ENCODE measurements at regions not wholly inside any gene's neighbourhood (a gene's known extent, or its start where the extent isn't known, plus 50 kb on each side); places are given as distances from the start of the nearest gene placed in this dataset.

DNA sequence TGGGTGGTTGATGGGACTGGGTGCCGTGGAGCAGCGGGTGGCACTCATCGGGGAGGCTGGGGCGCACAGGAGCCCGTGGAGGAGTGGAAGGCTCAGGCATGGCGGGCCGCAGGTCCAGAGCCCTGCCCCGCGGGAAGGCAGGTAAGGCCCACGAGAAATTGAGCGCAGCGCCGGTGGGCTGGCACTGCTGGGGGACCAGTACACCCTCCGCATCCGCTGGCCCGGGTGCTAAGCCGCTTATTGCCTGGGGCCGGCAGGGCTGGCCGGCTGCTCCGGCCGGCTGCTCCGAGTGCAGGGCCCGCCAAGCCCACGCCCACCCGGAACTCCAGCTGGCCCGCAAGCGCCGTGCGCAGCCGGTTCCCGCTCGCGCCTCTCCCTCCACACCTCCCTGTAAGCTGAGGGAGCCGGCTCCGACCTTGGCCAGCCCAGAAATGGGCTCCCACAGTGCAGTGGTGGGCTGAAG lies 85.1 kb upstream of the FAT4 start:
- TF ChIP-seq CTCF (conservative IDR thresholded peaks at IDR 0.05) (no peak), ZFX (IDR thresholded peaks at IDR 0.05) (no peak)
